OCI-LY7 (cell line): ENCODE measurements at regions not wholly inside any gene's neighbourhood (a gene's known extent, or its start where the extent isn't known, plus 50 kb on each side); places are given as distances from the start of the nearest gene placed in this dataset.

ENCODE experiments used
- BruUV-seq: library from RNA; stranded (reverse); fragments of 400-500 nt; replicated peaks from 2 replicates; lab custom pipeline; 2021; lab: Mats Ljungman, UMichigan
- CTCF ChIA-PET: fragments of 300-600 bp; sonication (Branson Sonifier 250); formaldehyde crosslinking; loops from one replicate; lab custom pipeline; 2022; ENCODE audit warnings: antibody characterized with exemption; ENCODE audit not compliant: unreplicated experiment; lab: Charles Lee
- POLR2A ChIA-PET: fragments of 300-600 bp; sonication (Branson Sonifier 250); formaldehyde crosslinking; loops from one replicate; lab custom pipeline; 2022; ENCODE audit warnings: antibody characterized with exemption; lab: Charles Lee
- DNase-seq: peaks from one replicate; pipeline ENCODE4 v3.0.0-alpha.2; 2015; ENCODE audit warnings: low spot score
- H2AFZ ChIP-seq: fragments of 200-600 bp; sonication (generic), shearing (Covaris generic); 2 replicates; pipeline ENCODE4 v1.6.1; 2014; ENCODE audit warnings: mild to moderate bottlenecking, antibody characterized with exemption, low read length, moderate library complexity
- H3K27ac ChIP-seq: fragments of 200-600 bp; sonication (generic); 2 replicates; pipeline ENCODE4 v1.5.1; 2014; ENCODE audit warnings: mixed run types, low read depth, mild to moderate bottlenecking, moderate library complexity, low read length, inconsistent platforms; ENCODE audit not compliant: poor library complexity, severe bottlenecking
- H3K36me3 ChIP-seq: fragments of 200-600 bp; sonication (generic); 2 replicates; pipeline ENCODE4 v1.6.1; 2014; ENCODE audit warnings: mild to moderate bottlenecking, antibody characterized with exemption, low read length, moderate library complexity, mixed read lengths; ENCODE audit not compliant: insufficient read depth
- H3K4me1 ChIP-seq: fragments of 200-600 bp; sonication (generic); 2 replicates; pipeline ENCODE4 v1.5.1; 2014; ENCODE audit warnings: mild to moderate bottlenecking, low read length; ENCODE audit not compliant: insufficient read depth, poor library complexity, severe bottlenecking
- H3K4me2 ChIP-seq: fragments of 200-600 bp; sonication (generic); 2 replicates; pipeline ENCODE4 v1.6.1; 2014; ENCODE audit warnings: mild to moderate bottlenecking, low read length
- H3K4me3 ChIP-seq: fragments of 200-600 bp; sonication (generic); 2 replicates; pipeline ENCODE4 v1.5.1; 2014; ENCODE audit warnings: mild to moderate bottlenecking, low read depth, low read length; ENCODE audit not compliant: poor library complexity, severe bottlenecking
- H3K79me2 ChIP-seq: fragments of 200-600 bp; sonication (generic); 2 replicates; pipeline ENCODE4 v1.6.1; 2016; ENCODE audit warnings: low read depth, mild to moderate bottlenecking, low read length, moderate library complexity, mixed read lengths; ENCODE audit not compliant: insufficient read depth
- H3K9me2 ChIP-seq: fragments of 200-600 bp; sonication (generic); 2 replicates; pipeline ENCODE4 v1.6.1; 2016; ENCODE audit warnings: mild to moderate bottlenecking, low read length, mixed read lengths; ENCODE audit not compliant: insufficient read depth
- H3K9me3 ChIP-seq: fragments of 200-600 bp; sonication (generic); 2 replicates; pipeline ENCODE4 v1.6.1; 2014; ENCODE audit warnings: mild to moderate bottlenecking, mixed run types, low read length, mixed read lengths
- H4K20me1 ChIP-seq: fragments of 200-600 bp; sonication (generic); 2 replicates; pipeline ENCODE4 v1.6.1; 2014; ENCODE audit warnings: mild to moderate bottlenecking, antibody characterized with exemption, low read length, moderate library complexity, mixed read lengths; ENCODE audit not compliant: insufficient read depth
- EZH2phosphoT487 ChIP-seq: fragments of 200-600 bp; sonication (generic); IDR thresholded peaks from 2 replicates; pipeline ENCODE4 v1.6.1; 2018; ENCODE audit warnings: low read depth, borderline replicate concordance, mild to moderate bottlenecking, mixed run types, antibody characterized with exemption, low read length, moderate library complexity, mixed read lengths
- intact Hi-C: fragments of 100-400 bp; cut with micrococcal nuclease; formaldehyde crosslinking; loops from one replicate; pipeline ENCODE4 v1.10.0; 2022; ENCODE audit not compliant: unreplicated experiment
- TF ChIP-seq, protein P1 (sequence below): fragments of 200-600 bp; sonication (generic); conservative IDR thresholded peaks from 2 replicates; pipeline ENCODE4 v1.5.1; 2014; ENCODE audit warnings: mild to moderate bottlenecking, antibody characterized with exemption, low read length, moderate library complexity, mixed read lengths

DNA sequence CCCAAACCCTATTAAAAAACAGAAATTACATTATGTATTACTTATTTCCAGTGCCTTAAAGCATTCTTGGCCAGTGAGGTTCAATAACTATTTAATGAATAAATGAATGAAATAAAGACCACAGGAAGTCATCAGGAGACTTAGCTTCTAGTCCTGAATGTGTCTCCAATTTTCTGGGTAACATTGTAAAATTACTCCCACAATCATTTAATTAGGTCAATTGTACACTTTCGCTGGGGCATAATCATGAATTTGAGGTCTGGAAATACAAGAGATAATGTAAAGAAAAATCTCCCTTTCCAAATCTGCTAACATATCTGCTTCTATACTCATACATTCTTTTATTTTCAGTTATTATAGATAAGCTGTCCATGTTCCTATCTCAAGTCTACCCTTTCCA is 199.2 kb downstream of the TLR4 start:
- no peak overlapping the region for H2AFZ ChIP-seq
- H3K4me3 ChIP-seq = no peak overlapping the region
- H4K20me1 ChIP-seq = no peaks in the 10 kb centered on the region
- ChIA-PET CTCF (no interaction called here), POLR2A (no interaction called here)
- no peak overlapping the region for H3K4me2 ChIP-seq
- TF ChIP-seq, protein P1, sequence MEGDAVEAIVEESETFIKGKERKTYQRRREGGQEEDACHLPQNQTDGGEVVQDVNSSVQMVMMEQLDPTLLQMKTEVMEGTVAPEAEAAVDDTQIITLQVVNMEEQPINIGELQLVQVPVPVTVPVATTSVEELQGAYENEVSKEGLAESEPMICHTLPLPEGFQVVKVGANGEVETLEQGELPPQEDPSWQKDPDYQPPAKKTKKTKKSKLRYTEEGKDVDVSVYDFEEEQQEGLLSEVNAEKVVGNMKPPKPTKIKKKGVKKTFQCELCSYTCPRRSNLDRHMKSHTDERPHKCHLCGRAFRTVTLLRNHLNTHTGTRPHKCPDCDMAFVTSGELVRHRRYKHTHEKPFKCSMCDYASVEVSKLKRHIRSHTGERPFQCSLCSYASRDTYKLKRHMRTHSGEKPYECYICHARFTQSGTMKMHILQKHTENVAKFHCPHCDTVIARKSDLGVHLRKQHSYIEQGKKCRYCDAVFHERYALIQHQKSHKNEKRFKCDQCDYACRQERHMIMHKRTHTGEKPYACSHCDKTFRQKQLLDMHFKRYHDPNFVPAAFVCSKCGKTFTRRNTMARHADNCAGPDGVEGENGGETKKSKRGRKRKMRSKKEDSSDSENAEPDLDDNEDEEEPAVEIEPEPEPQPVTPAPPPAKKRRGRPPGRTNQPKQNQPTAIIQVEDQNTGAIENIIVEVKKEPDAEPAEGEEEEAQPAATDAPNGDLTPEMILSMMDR = no peak
- TF ChIP-seq EZH2phosphoT487 = no peak
- no peak overlapping the region for H3K27ac ChIP-seq
- H3K9me2 ChIP-seq = no peaks in the 10 kb centered on the region
- no peaks in the 10 kb centered on the region for H3K36me3 ChIP-seq
- BruUV-seq = no TSS peak
- intact Hi-C loops = no loop called here
- no peak for DNase-seq
- H3K79me2 ChIP-seq = no peaks in the 10 kb centered on the region
- no peaks in the 10 kb centered on the region for H3K4me1 ChIP-seq
- H3K9me3 ChIP-seq = no peaks in the 10 kb centered on the region

DNA sequence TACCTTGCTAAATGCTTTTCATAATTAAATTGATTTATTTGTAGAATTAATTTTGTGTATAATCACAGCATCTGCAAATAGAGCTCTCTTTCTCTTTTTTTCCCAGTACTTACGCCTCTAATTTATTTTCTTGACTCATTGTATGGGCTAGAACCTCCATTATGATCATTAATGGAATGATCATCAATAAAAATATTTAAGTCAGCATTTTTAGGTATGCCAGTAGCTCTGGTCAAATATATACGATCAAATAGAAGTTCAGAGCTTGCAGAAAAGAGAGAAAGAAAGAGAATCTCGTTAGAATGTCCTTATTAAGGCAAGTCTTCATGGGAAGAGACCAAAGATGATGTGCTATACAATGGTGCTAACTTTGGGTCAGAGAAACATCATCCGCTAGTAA is 202.6 kb downstream of the TLR4 start:
- H3K27ac ChIP-seq = no peak overlapping the region
- no peaks in the 10 kb centered on the region for H3K79me2 ChIP-seq
- TF ChIP-seq, protein P1 = no peak
- no peak for TF ChIP-seq EZH2phosphoT487
- H3K36me3 ChIP-seq = no peaks in the 10 kb centered on the region
- H3K4me2 ChIP-seq = no peak overlapping the region
- no peak overlapping the region for H2AFZ ChIP-seq
- intact Hi-C loops = no loop called here
- DNase-seq = no peak
- H4K20me1 ChIP-seq = no peaks in the 10 kb centered on the region
- H3K9me2 ChIP-seq = no peaks in the 10 kb centered on the region
- no TSS peak for BruUV-seq
- ChIA-PET CTCF (interaction anchor here (0.8 kb wide), 1 partner anchor 16 kb away, joined by 3 read pairs; no protein-coding TSS in a partner anchor), POLR2A (interaction anchor here (1.0 kb wide), 1 partner anchor 13 kb away, joined by 3 read pairs; no protein-coding TSS in a partner anchor)
- peaks cover 3% of the 10 kb centered on the region; the same call in 1 of the 2 replicates for H3K9me3 ChIP-seq
- no peaks in the 10 kb centered on the region for H3K4me1 ChIP-seq
- no peak overlapping the region for H3K4me3 ChIP-seq

DNA sequence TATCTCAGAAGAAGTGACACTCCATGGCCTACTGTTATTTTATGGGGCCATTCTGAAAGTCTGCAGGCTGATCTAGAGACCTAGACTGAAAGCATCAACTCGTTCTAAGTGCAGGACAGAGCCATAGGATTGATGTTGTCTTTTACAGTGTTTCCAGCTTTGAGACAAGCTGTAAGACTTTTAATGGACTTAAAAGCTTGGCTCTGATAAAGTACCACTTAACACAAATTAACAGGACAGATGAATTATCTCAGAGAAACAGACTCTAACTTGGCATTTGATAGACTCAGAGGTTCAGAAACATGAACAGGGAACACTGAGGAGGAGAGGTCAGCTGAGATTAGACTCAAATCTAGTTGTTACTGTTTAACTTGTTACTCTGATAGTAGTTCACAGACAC is 203.2 kb downstream of the TLR4 start:
- H3K9me3 ChIP-seq = peaks cover 6% of the 10 kb centered on the region; the same call in 1 of the 2 replicates
- H2AFZ ChIP-seq = no peak overlapping the region
- CTCF ChIA-PET = interaction anchor here (0.8 kb wide), 1 partner anchor 17 kb away, joined by 3 read pairs; no protein-coding TSS in a partner anchor
- POLR2A ChIA-PET = interaction anchor here (0.6 to 1.0 kb wide), 2 partner anchors 13 to 219 kb away, joined by 3 read pairs; no protein-coding TSS in a partner anchor
- TF ChIP-seq, protein P1 = no peak
- no peak for TF ChIP-seq EZH2phosphoT487
- no peaks in the 10 kb centered on the region for H3K4me1 ChIP-seq
- DNase-seq = no peak
- no TSS peak for BruUV-seq
- no peak overlapping the region for H3K4me3 ChIP-seq
- intact Hi-C loops = no loop called here
- no peaks in the 10 kb centered on the region for H4K20me1 ChIP-seq
- H3K79me2 ChIP-seq = no peaks in the 10 kb centered on the region
- no peak overlapping the region for H3K27ac ChIP-seq
- H3K4me2 ChIP-seq = no peak overlapping the region
- no peaks in the 10 kb centered on the region for H3K9me2 ChIP-seq
- no peaks in the 10 kb centered on the region for H3K36me3 ChIP-seq
